ELF-1 (cell line): ENCODE measurements at regions not wholly inside any gene's neighbourhood (a gene's known extent, or its start where the extent isn't known, plus 50 kb on each side); places are given as distances from the start of the nearest gene placed in this dataset.
A peak's percentile ranks its signal among the peaks of the same experiment; 100 is the strongest.
"Not testable (repeated sequence)": the region's sequence is repeated elsewhere in the genome, so short reads cannot be mapped to it uniquely, and the experiment has no call there.

ENCODE experiments used
- DNase-seq: peaks from one replicate; pipeline ENCODE4 v3.0.0-alpha.2; 2016; ENCODE audit warnings: low read depth, low spot score

- no peak for DNase-seq
Observed at GRCh38 chr5:166772770-166773169, 1518.7 kb upstream of the WWC1 start.

- DNase-seq: peak; percentile 70
Observed at GRCh38 chr5:166781737-166782136, 1509.7 kb upstream of the WWC1 start.

- DNase-seq: no peak
Observed at GRCh38 chr5:166784545-166785078, 1506.8 kb upstream of the WWC1 start.

GRCh38 chr5:166786178-166786577, 1505.3 kb upstream of the WWC1 start:
- no peak for DNase-seq

- peak; percentile 4 for DNase-seq
Observed at GRCh38 chr5:166786889-166787288, 1504.6 kb upstream of the WWC1 start.

- peak; percentile 69 for DNase-seq
Observed at GRCh38 chr5:166788050-166788449, 1503.4 kb upstream of the WWC1 start.

- DNase-seq: no peak
Observed at GRCh38 chr5:166795756-166796155, 1495.7 kb upstream of the WWC1 start.

GRCh38 chr5:166803058-166803457, 1488.4 kb upstream of the WWC1 start:
- DNase-seq: no peak

GRCh38 chr5:166804223-166804622, 1487.2 kb upstream of the WWC1 start:
- DNase-seq: not testable (repeated sequence)

GRCh38 chr5:166804693-166805092, 1486.8 kb upstream of the WWC1 start:
- not testable (repeated sequence) for DNase-seq

- not testable (repeated sequence) for DNase-seq
Observed at GRCh38 chr5:166810093-166810658, 1481.3 kb upstream of the WWC1 start.

GRCh38 chr5:166810721-166811120, 1480.7 kb upstream of the WWC1 start:
- no peak for DNase-seq

GRCh38 chr5:166823360-166823759, 1468.1 kb upstream of the WWC1 start:
- no peak for DNase-seq

- no peak for DNase-seq
Observed at GRCh38 chr5:166834246-166834645, 1457.2 kb upstream of the WWC1 start.

GRCh38 chr5:166845044-166845443, 1446.4 kb upstream of the WWC1 start:
- DNase-seq: peak; percentile 6

GRCh38 chr5:166856791-166857190, 1434.7 kb upstream of the WWC1 start:
- DNase-seq: no peak

- no peak for DNase-seq
Observed at GRCh38 chr5:166860426-166860825, 1431.0 kb upstream of the WWC1 start.

- no peak for DNase-seq
Observed at GRCh38 chr5:166862581-166862980, 1428.9 kb upstream of the WWC1 start.

GRCh38 chr5:166865206-166865605, 1426.2 kb upstream of the WWC1 start:
- DNase-seq: peak; percentile 68

GRCh38 chr5:166880456-166880855, 1411.0 kb upstream of the WWC1 start:
- DNase-seq: no peak

- no peak for DNase-seq
Observed at GRCh38 chr5:166881802-166882201, 1409.6 kb upstream of the WWC1 start.

GRCh38 chr5:166883016-166883415, 1408.4 kb upstream of the WWC1 start:
- DNase-seq: peak; percentile 1

- DNase-seq: no peak
Observed at GRCh38 chr5:166898166-166898565, 1393.3 kb upstream of the WWC1 start.

GRCh38 chr5:166899343-166899742, 1392.1 kb upstream of the WWC1 start:
- DNase-seq: no peak
